ENCODE measurements at regions not wholly inside any gene's neighbourhood (a gene's known extent, or its start where the extent isn't known, plus 50 kb on each side); places are given as distances from the start of the nearest gene placed in this dataset.

DNA sequence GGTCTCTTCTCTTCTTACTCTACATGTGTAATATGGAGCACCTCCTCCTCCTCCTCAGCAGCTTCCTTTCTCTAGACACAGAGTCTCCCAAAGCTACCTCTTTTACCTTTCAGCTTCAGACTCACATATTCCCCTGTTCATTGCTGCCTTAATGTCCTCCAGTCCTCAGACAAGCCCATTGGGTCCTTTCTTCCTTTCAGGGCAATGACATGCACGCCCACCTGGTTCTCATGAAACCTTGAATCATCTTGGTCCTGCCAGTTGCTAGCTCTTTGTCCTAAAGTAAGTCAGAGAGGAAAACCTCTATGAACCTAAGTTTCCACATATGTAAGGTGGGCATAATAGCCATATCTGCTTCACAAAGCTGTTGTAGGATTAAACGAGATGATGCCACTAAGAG lies 227.0 kb downstream of the RPS24 start:
- ATAC-seq (no peak), DNase-seq (no peak)
- no peaks in the 10 kb centered on the region for H3K9me3 Mint-ChIP-seq
- H3K36me3 Mint-ChIP-seq: no peaks in the 10 kb centered on the region
- Histone ChIP-seq H3K27ac (ENCODE audit: low read depth, low read length) (no peak overlapping the region), H3K4me1 (ENCODE audit: control insufficient read depth in 2 of 2, insufficient read depth in 2 of 2, low read length in 2 of 2) (no peaks in the 10 kb centered on the region), H3K27me3 (ENCODE audit: control insufficient read depth in 2 of 2, insufficient read depth in 2 of 2, low read length in 2 of 2) (no peaks in the 10 kb centered on the region), H3K4me3 (ENCODE audit: low read length) (no peak overlapping the region), H3K9me3 (ENCODE audit: control insufficient read depth in 2 of 3, low read length in 3 of 3) (no peaks in the 10 kb centered on the region), H3K36me3 (ENCODE audit: control insufficient read depth in 2 of 3, insufficient read depth in 3 of 3, low read length in 3 of 3) (no peaks in the 10 kb centered on the region)
- no peak overlapping the region for H3K4me3 Mint-ChIP-seq
- ChIA-PET POLR2A (no interaction called here), CTCF (interaction anchor here (0.6 to 1.1 kb wide), 4 partner anchors 11 to 827 kb away, joined by 3 read pairs; no protein-coding TSS in a partner anchor)
- peaks cover 0 to under 1% (median 0%) of the 10 kb centered on the region in 5 donors for H3K27me3 Mint-ChIP-seq
- H3K4me1 Mint-ChIP-seq: peaks cover 0 to 5% (median 0%) of the 10 kb centered on the region in 7 donors
- no peak overlapping the region for H3K27ac Mint-ChIP-seq
- intact Hi-C loops (cut with micrococcal nuclease): no loop called here

DNA sequence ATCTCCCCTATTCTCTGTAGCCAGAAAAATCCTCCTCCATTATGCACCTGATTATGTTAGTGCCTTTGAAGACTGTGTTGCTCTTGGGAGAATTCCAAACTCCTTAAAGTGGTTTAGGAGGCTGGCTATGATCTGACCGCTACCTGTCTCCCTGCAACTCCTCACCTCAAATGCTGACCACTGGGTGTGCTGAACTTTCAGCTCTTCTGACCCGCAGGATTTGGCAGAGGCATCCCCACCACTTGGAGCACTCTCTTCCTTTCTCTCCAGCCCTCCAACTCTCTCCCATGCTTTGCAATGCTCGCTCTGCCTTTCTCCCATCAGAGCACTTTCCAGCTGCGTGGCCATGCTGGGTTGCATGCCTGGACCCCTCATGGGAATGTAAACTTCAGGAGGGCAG lies 227.6 kb downstream of the RPS24 start:
- no peak overlapping the region for H3K4me3 Mint-ChIP-seq
- no peaks in the 10 kb centered on the region for H3K9me3 Mint-ChIP-seq
- DNase-seq (no peak), ATAC-seq (no peak)
- no peak overlapping the region for H3K27ac ChIP-seq (ENCODE audit: low read depth, low read length)
- H3K36me3 ChIP-seq (ENCODE audit: control insufficient read depth in 2 of 3, insufficient read depth in 3 of 3, low read length in 3 of 3): no peaks in the 10 kb centered on the region
- CTCF ChIA-PET: interaction anchor here (0.6 kb wide), 1 partner anchor 826 kb away, joined by 3 read pairs; no protein-coding TSS in a partner anchor
- H3K36me3 Mint-ChIP-seq: no peaks in the 10 kb centered on the region
- H3K27me3 Mint-ChIP-seq: peaks cover 0 to 4% (median 0%) of the 10 kb centered on the region in 5 donors
- no peaks in the 10 kb centered on the region for H3K9me3 ChIP-seq (ENCODE audit: control insufficient read depth in 2 of 3, low read length in 3 of 3)
- peaks cover 0 to 5% (median 0%) of the 10 kb centered on the region in 7 donors for H3K4me1 Mint-ChIP-seq
- no peaks in the 10 kb centered on the region for H3K4me1 ChIP-seq (ENCODE audit: control insufficient read depth in 2 of 2, insufficient read depth in 2 of 2, low read length in 2 of 2)
- H3K27ac Mint-ChIP-seq: no peak overlapping the region
- POLR2A ChIA-PET: no interaction called here
- intact Hi-C loops (cut with micrococcal nuclease): no loop called here
- no peak overlapping the region for H3K4me3 ChIP-seq (ENCODE audit: low read length)
- H3K27me3 ChIP-seq (ENCODE audit: control insufficient read depth in 2 of 2, insufficient read depth in 2 of 2, low read length in 2 of 2): no peaks in the 10 kb centered on the region

GRCh38 chr10:78262860-78263259 lies 229.2 kb downstream of the RPS24 start:
- H3K4me1 ChIP-seq (ENCODE audit: control insufficient read depth in 2 of 2, insufficient read depth in 2 of 2, low read length in 2 of 2): no peaks in the 10 kb centered on the region
- POLR2A ChIA-PET: no interaction called here
- no peaks in the 10 kb centered on the region for H3K36me3 ChIP-seq (ENCODE audit: control insufficient read depth in 2 of 3, insufficient read depth in 3 of 3, low read length in 3 of 3)
- no peak overlapping the region for H3K27ac ChIP-seq (ENCODE audit: low read depth, low read length)
- H3K9me3 ChIP-seq (ENCODE audit: control insufficient read depth in 2 of 3, low read length in 3 of 3): no peaks in the 10 kb centered on the region
- H3K27me3 ChIP-seq (ENCODE audit: control insufficient read depth in 2 of 2, insufficient read depth in 2 of 2, low read length in 2 of 2): no peaks in the 10 kb centered on the region
- CTCF ChIA-PET: interaction anchor here (0.6 kb wide), 1 partner anchor 99 kb away, joined by 3 read pairs; no protein-coding TSS in a partner anchor
- peaks cover 0 to 5% (median 0%) of the 10 kb centered on the region in 7 donors for H3K4me1 Mint-ChIP-seq
- H3K4me3 Mint-ChIP-seq: no peak overlapping the region
- intact Hi-C loops (cut with micrococcal nuclease): no loop called here
- H3K9me3 Mint-ChIP-seq: peaks cover 0 to 2% (median 0%) of the 10 kb centered on the region in 11 donors
- DNase-seq (no peak), ATAC-seq (no peak)
- no peaks in the 10 kb centered on the region for H3K36me3 Mint-ChIP-seq
- H3K4me3 ChIP-seq (ENCODE audit: low read length): no peak overlapping the region
- peaks cover 0 to 4% (median 0%) of the 10 kb centered on the region in 5 donors for H3K27me3 Mint-ChIP-seq
- no peak overlapping the region for H3K27ac Mint-ChIP-seq

DNA sequence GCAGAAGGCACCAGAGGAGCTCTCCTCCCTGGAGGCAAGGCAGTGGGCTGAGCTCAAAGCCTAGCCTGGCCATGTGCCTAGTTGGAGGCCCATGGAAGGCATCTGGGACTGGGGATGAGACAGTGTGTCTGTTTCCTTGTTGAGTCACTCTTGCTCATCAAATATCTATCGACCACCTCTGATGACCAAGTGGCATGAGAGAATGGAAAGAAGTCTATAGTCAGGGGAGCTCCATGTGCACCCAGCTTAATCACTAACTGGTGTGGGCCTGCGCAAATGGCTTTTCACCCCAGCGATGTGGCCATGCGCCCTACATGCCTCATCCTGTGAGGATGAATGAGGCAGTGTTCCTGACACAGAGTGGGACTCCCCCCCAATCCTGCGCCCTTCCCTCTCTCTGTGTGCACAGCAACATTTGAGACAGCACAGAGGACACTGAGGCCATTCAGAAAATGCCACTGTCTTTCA lies 229.9 kb downstream of the RPS24 start:
- Mint-ChIP-seq H3K9me3 (peaks cover 0 to 2% (median 0%) of the 10 kb centered on the region in 11 donors), H3K27ac (no peak overlapping the region), H3K4me1 (peaks cover 0 to 5% (median 0%) of the 10 kb centered on the region in 7 donors), H3K27me3 (peaks cover 0 to 4% (median 0%) of the 10 kb centered on the region in 5 donors), H3K4me3 (no peak overlapping the region), H3K36me3 (no peaks in the 10 kb centered on the region)
- no peak overlapping the region for H3K4me3 ChIP-seq (ENCODE audit: low read length)
- H3K4me1 ChIP-seq (ENCODE audit: control insufficient read depth in 2 of 2, insufficient read depth in 2 of 2, low read length in 2 of 2): no peaks in the 10 kb centered on the region
- DNase-seq (no peak), ATAC-seq (no peak)
- intact Hi-C loops (cut with micrococcal nuclease): no loop called here
- H3K36me3 ChIP-seq (ENCODE audit: control insufficient read depth in 2 of 3, insufficient read depth in 3 of 3, low read length in 3 of 3): no peaks in the 10 kb centered on the region
- CTCF ChIA-PET: interaction anchor here (0.5 to 0.6 kb wide), 2 partner anchors 99 to 1102 kb away, joined by 3 to 4 read pairs; no protein-coding TSS in a partner anchor
- no peaks in the 10 kb centered on the region for H3K9me3 ChIP-seq (ENCODE audit: control insufficient read depth in 2 of 3, low read length in 3 of 3)
- H3K27me3 ChIP-seq (ENCODE audit: control insufficient read depth in 2 of 2, insufficient read depth in 2 of 2, low read length in 2 of 2): no peaks in the 10 kb centered on the region
- POLR2A ChIA-PET: no interaction called here
- H3K27ac ChIP-seq (ENCODE audit: low read depth, low read length): no peak overlapping the region

DNA sequence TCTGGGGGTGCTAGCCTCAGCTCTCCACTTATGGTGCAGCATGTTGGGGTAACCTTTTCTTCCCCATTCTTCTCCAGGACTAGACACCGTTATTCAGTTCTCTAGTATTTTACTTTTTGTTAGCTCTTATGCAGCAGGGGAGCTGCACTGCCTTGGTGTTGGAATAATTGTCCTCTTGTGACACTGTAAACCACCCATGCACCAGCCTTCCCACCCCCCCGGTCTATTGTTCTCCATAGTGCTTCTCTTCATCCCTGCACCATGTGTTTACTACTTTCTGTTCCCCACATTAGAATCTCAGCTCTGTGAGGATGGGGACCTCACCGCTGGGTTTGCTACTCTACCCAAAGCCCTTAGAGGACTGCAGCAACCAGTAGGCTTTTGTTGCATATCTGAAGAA lies 230.7 kb downstream of the RPS24 start:
- ChIA-PET POLR2A (no interaction called here), CTCF (no interaction called here)

GRCh38 chr10:78266741-78267469 lies 233.2 kb downstream of the RPS24 start:
- ATAC-seq (no peak), DNase-seq (no peak)
- H3K4me3 Mint-ChIP-seq: no peak overlapping the region
- H3K4me1 Mint-ChIP-seq: no peaks in the 10 kb centered on the region
- no peak overlapping the region for H3K27ac Mint-ChIP-seq
- Histone ChIP-seq H3K9me3 (ENCODE audit: control insufficient read depth in 2 of 3, low read length in 3 of 3) (no peaks in the 10 kb centered on the region), H3K4me1 (ENCODE audit: control insufficient read depth in 2 of 2, insufficient read depth in 2 of 2, low read length in 2 of 2) (no peaks in the 10 kb centered on the region), H3K27ac (ENCODE audit: low read depth, low read length) (no peak overlapping the region), H3K4me3 (ENCODE audit: low read length) (no peak overlapping the region), H3K36me3 (ENCODE audit: control insufficient read depth in 2 of 3, insufficient read depth in 3 of 3, low read length in 3 of 3) (no peaks in the 10 kb centered on the region), H3K27me3 (ENCODE audit: control insufficient read depth in 2 of 2, insufficient read depth in 2 of 2, low read length in 2 of 2) (no peaks in the 10 kb centered on the region)
- H3K36me3 Mint-ChIP-seq: no peaks in the 10 kb centered on the region
- ChIA-PET POLR2A (no interaction called here), CTCF (no interaction called here)
- H3K9me3 Mint-ChIP-seq: peaks cover 0 to 4% (median 0%) of the 10 kb centered on the region in 11 donors
- intact Hi-C loops (cut with micrococcal nuclease): no loop called here
- peaks cover 0 to 4% (median 0%) of the 10 kb centered on the region in 5 donors for H3K27me3 Mint-ChIP-seq

More for the DNA sequence above, 230.7 kb downstream of the RPS24 start:
- Mint-ChIP-seq H3K27me3 (peaks cover 0 to 4% (median 0%) of the 10 kb centered on the region in 5 donors), H3K4me3 (no peak overlapping the region), H3K9me3 (peaks cover 0 to 4% (median 0%) of the 10 kb centered on the region in 11 donors), H3K36me3 (no peaks in the 10 kb centered on the region), H3K27ac (no peak overlapping the region), H3K4me1 (peaks cover 0 to 4% (median 0%) of the 10 kb centered on the region in 7 donors)
- intact Hi-C loops (cut with micrococcal nuclease): no loop called here
- H3K4me1 ChIP-seq (ENCODE audit: control insufficient read depth in 2 of 2, insufficient read depth in 2 of 2, low read length in 2 of 2): no peaks in the 10 kb centered on the region
- ATAC-seq (no peak), DNase-seq (no peak)
- no peak overlapping the region for H3K27ac ChIP-seq (ENCODE audit: low read depth, low read length)
- no peaks in the 10 kb centered on the region for H3K27me3 ChIP-seq (ENCODE audit: control insufficient read depth in 2 of 2, insufficient read depth in 2 of 2, low read length in 2 of 2)
- H3K4me3 ChIP-seq (ENCODE audit: low read length): no peak overlapping the region
- no peaks in the 10 kb centered on the region for H3K36me3 ChIP-seq (ENCODE audit: control insufficient read depth in 2 of 3, insufficient read depth in 3 of 3, low read length in 3 of 3)
- H3K9me3 ChIP-seq (ENCODE audit: control insufficient read depth in 2 of 3, low read length in 3 of 3): no peaks in the 10 kb centered on the region

DNA sequence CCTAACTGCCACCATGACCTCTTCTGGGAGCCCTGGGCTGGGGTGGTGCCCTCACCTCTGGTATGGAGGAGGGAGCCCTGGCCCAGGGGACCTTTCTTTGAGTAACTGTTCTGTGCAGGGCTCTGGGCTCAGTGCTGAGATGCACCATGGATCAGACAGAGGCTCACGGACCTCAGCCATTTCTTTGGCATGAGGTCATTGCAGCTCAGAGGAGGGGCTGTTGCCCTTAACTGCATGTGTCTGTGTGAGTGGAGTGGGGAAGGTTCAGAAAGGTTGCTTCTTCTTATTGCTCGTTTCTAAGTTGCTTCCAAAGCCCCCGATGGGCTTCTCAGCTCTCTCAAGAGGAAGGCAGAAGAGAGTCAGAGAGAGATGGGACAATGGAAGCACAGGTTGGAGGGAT lies 233.9 kb downstream of the RPS24 start:
- Mint-ChIP-seq H3K36me3 (no peaks in the 10 kb centered on the region), H3K4me1 (no peaks in the 10 kb centered on the region), H3K9me3 (peaks cover 0 to 4% (median 0%) of the 10 kb centered on the region in 11 donors), H3K27me3 (peaks cover 0 to 4% (median 0%) of the 10 kb centered on the region in 5 donors), H3K4me3 (no peak overlapping the region), H3K27ac (no peak overlapping the region)
- no peak for ATAC-seq
- intact Hi-C loops (cut with micrococcal nuclease): no loop called here
- Histone ChIP-seq H3K9me3 (ENCODE audit: control insufficient read depth in 2 of 3, low read length in 3 of 3) (no peaks in the 10 kb centered on the region), H3K4me1 (ENCODE audit: control insufficient read depth in 2 of 2, insufficient read depth in 2 of 2, low read length in 2 of 2) (no peaks in the 10 kb centered on the region), H3K27me3 (ENCODE audit: control insufficient read depth in 2 of 2, insufficient read depth in 2 of 2, low read length in 2 of 2) (no peaks in the 10 kb centered on the region), H3K4me3 (ENCODE audit: low read length) (no peak overlapping the region), H3K36me3 (ENCODE audit: control insufficient read depth in 2 of 3, insufficient read depth in 3 of 3, low read length in 3 of 3) (no peaks in the 10 kb centered on the region), H3K27ac (ENCODE audit: low read depth, low read length) (no peak overlapping the region)
- CTCF ChIA-PET: no interaction called here
- DNase-seq: no peak
- POLR2A ChIA-PET: no interaction called here

Measured in naive thymus-derived CD4-positive, alpha-beta T cell (primary cell).